B cell (primary cell): ENCODE measurements at regions not wholly inside any gene's neighbourhood (a gene's known extent, or its start where the extent isn't known, plus 50 kb on each side); places are given as distances from the start of the nearest gene placed in this dataset.
"Not testable (repeated sequence)": the region's sequence is repeated elsewhere in the genome, so short reads cannot be mapped to it uniquely, and the experiment has no call there.

ENCODE experiments used
- ATAC-seq: fragments of 200-7000 bp; cut with Tn5 transposase; one replicate; pipeline ENCODE4 v1.10.0; 2021; ENCODE audit warnings: low read depth, mild to moderate bottlenecking, moderate number of reproducible peaks, moderate library complexity
- CTCF ChIA-PET: fragments of 350-600 bp; sonication (Branson Sonifier 250); formaldehyde crosslinking; loops from one replicate; lab custom pipeline; 2021; ENCODE audit warnings: antibody characterized with exemption, inconsistent platforms; lab: Charles Lee
- POLR2A ChIA-PET: fragments of 350-600 bp; sonication (Branson Sonifier 250); formaldehyde crosslinking; loops from one replicate; lab custom pipeline; 2021; ENCODE audit warnings: antibody characterized with exemption; lab: Charles Lee
- DNase-seq: peaks from one replicate; pipeline ENCODE4 v3.0.0; 2013
- H2AFZ ChIP-seq: 2 replicates; pipeline ENCODE4 v1.6.1; 2012; ENCODE audit warnings: mild to moderate bottlenecking, low read depth, low read length; ENCODE audit not compliant: insufficient read depth, poor library complexity, severe bottlenecking
- H3K27ac ChIP-seq, 2 donors: 1 replicate in 1 of 2; 2 replicates in 1 of 2; pipeline ENCODE4 v1.5.1; 2012 to 2013; ENCODE audit warnings: low read length in 2 of 2, mild to moderate bottlenecking in 2 of 2, moderate library complexity in 1 of 2
- H3K27me3 ChIP-seq, 4 experiments: fragments of 200-600 bp in 1 of 4; sonication (generic) in 1 of 4; replicated peaks in 1 of 4; 1 replicate in 2 of 4; 2 replicates in 2 of 4; pipeline versions ENCODE4 v1.6.1 to v1.7.0; 2013 to 2016; ENCODE audit warnings: low read length in 3 of 4, mild to moderate bottlenecking in 2 of 4, mixed read lengths in 1 of 4, moderate library complexity in 1 of 4; ENCODE audit not compliant: insufficient read depth in 4 of 4, control insufficient read depth in 3 of 4; ENCODE audit errors: control extremely low read depth in 1 of 4
- H3K36me3 ChIP-seq, 2 experiments: replicated peaks in 1 of 2; 1 replicate in 1 of 2; 2 replicates in 1 of 2; pipeline versions ENCODE4 v1.6.1 to v1.7.1; 2013; ENCODE audit warnings: low read length in 1 of 2; ENCODE audit not compliant: insufficient read depth in 2 of 2, control insufficient read depth in 1 of 2; ENCODE audit errors: control extremely low read depth in 1 of 2, extremely low read depth in 1 of 2
- H3K4me1 ChIP-seq, 2 donors: fragments of 200-600 bp in 1 of 2; sonication (generic) in 1 of 2; 1 replicate in 1 of 2; 2 replicates in 1 of 2; pipeline versions ENCODE4 v1.5.1 to v1.6.1; 2013 to 2017; ENCODE audit warnings: low read length in 2 of 2; ENCODE audit not compliant: control insufficient read depth in 2 of 2, insufficient read depth in 2 of 2
- H3K4me2 ChIP-seq: replicated peaks from 2 replicates; pipeline ENCODE3; 2012; ENCODE audit warnings: mild to moderate bottlenecking, low read depth, low read length; ENCODE audit not compliant: poor library complexity, severe bottlenecking
- H3K4me3 ChIP-seq, 5 experiments: fragments of 200-600 bp in 1 of 5; sonication (generic) in 1 of 5; 1 replicate in 3 of 5; 2 replicates in 2 of 5; pipeline versions ENCODE4 v1.5.1 to v1.7.0; 2011 to 2016; ENCODE audit warnings: low read length in 4 of 5, mild to moderate bottlenecking in 4 of 5, low read depth in 2 of 5, control low read depth in 1 of 5, moderate library complexity in 1 of 5; ENCODE audit not compliant: insufficient read depth in 1 of 5; ENCODE audit errors: control extremely low read depth in 1 of 5, extremely low read depth in 1 of 5
- H3K79me2 ChIP-seq: fragments of 200-600 bp; sonication (generic); one replicate; pipeline ENCODE4 v1.6.0; 2016; ENCODE audit warnings: low read length; ENCODE audit not compliant: control insufficient read depth, insufficient read depth
- H3K9ac ChIP-seq: fragments of 200-600 bp; sonication (generic); 2 replicates; pipeline ENCODE4 v1.6.1; 2017; ENCODE audit warnings: mild to moderate bottlenecking, low read length, moderate library complexity
- H3K9me3 ChIP-seq, 3 donors: one replicate each; pipeline versions ENCODE4 v1.6.1 to v1.7.1; 2013; ENCODE audit warnings: low read length in 2 of 3; ENCODE audit not compliant: control insufficient read depth in 2 of 3, insufficient read depth in 1 of 3; ENCODE audit errors: control extremely low read depth in 1 of 3
- H4K20me1 ChIP-seq: 2 replicates; pipeline ENCODE4 v1.6.0; 2012; ENCODE audit warnings: mild to moderate bottlenecking, low read length; ENCODE audit not compliant: insufficient read depth, control insufficient read depth, poor library complexity, severe bottlenecking
- H3K27ac Mint-ChIP-seq: one replicate; pipeline ENCODE4 v1.8.0; 2021; ENCODE audit warnings: mixed read lengths
- H3K27me3 Mint-ChIP-seq: one replicate; pipeline ENCODE4 v1.8.0; 2021; ENCODE audit warnings: mixed read lengths
- H3K4me1 Mint-ChIP-seq: one replicate; pipeline ENCODE4 v1.8.0; 2021; ENCODE audit warnings: mixed read lengths
- H3K4me3 Mint-ChIP-seq: one replicate; pipeline ENCODE4 v1.8.0; 2021; ENCODE audit warnings: mixed read lengths
- H3K9me3 Mint-ChIP-seq: one replicate; pipeline ENCODE4 v1.8.0; 2022; ENCODE audit warnings: mixed read lengths; ENCODE audit not compliant: insufficient read depth
- EZH2 ChIP-seq: IDR thresholded peaks from 2 replicates; pipeline ENCODE4 v1.6.1; 2012; ENCODE audit warnings: borderline replicate concordance, low read depth, mild to moderate bottlenecking, moderate library complexity, low read length; ENCODE audit not compliant: insufficient read depth, poor library complexity, severe bottlenecking
- WGBS: methylation state at CpG from one replicate; pipeline ENCODE4 v1.1.5; 2013; ENCODE audit warnings: missing lambda C conversion rate; ENCODE audit not compliant: insufficient coverage; 5-methylcytosine and 5-hydroxymethylcytosine counted together
- intact Hi-C: fragments of 100-400 bp; cut with micrococcal nuclease; formaldehyde crosslinking; loops from one replicate; pipeline ENCODE4 v1.10.0; 2022
- TF ChIP-seq, protein P1 (sequence below): fragments of 200-600 bp; IDR thresholded peaks from one replicate; pipeline ENCODE4 v1.8.0; 2022; ENCODE audit warnings: antibody characterized with exemption, mild to moderate bottlenecking

DNA sequence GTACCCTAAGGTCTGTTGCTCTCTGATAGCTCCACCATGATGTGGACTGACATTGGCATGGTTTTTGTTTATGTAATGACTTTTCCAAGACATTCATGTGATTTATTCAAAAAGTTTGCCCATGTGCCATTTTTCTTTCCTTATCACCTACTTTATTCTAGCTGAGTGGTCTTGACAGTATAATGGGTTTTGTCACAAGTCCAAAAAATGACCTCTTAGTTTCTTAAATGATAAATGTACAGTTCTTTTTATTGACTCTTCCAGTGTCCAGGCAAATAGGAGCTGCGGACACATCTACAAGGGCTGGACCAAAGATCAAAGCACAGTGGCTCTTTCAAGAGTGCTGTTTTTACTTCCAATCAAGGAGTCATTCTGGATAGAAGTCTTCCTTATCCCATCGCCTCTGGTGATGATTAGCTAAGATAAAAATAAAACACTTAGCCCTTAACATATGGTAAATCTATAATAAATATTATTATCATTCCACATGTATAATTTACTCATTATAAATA is 141.4 kb downstream of the MMUT start:
- Mint-ChIP-seq H3K9me3 (peaks cover 6% of the 10 kb centered on the region), H3K27me3 (no peaks in the 10 kb centered on the region), H3K27ac (no peak overlapping the region), H3K4me1 (no peaks in the 10 kb centered on the region), H3K4me3 (no peak overlapping the region)
- Histone ChIP-seq H3K27ac (no peak overlapping the region), H2AFZ (no peak overlapping the region), H3K9ac (no peak overlapping the region), H3K4me1 (no peaks in the 10 kb centered on the region), H3K79me2 (no peaks in the 10 kb centered on the region), H3K27me3 (no peaks in the 10 kb centered on the region), H3K4me3 (no peak overlapping the region), H4K20me1 (no peaks in the 10 kb centered on the region), H3K4me2 (no peak overlapping the region), H3K9me3 (peaks cover 0 to 3% (median 0%) of the 10 kb centered on the region in 3 donors), H3K36me3 (no peaks in the 10 kb centered on the region)
- intact Hi-C loops = no loop called here
- ChIA-PET POLR2A (no interaction called here), CTCF (no interaction called here)
- TF ChIP-seq EZH2 = no peak
- TF ChIP-seq, protein P1, sequence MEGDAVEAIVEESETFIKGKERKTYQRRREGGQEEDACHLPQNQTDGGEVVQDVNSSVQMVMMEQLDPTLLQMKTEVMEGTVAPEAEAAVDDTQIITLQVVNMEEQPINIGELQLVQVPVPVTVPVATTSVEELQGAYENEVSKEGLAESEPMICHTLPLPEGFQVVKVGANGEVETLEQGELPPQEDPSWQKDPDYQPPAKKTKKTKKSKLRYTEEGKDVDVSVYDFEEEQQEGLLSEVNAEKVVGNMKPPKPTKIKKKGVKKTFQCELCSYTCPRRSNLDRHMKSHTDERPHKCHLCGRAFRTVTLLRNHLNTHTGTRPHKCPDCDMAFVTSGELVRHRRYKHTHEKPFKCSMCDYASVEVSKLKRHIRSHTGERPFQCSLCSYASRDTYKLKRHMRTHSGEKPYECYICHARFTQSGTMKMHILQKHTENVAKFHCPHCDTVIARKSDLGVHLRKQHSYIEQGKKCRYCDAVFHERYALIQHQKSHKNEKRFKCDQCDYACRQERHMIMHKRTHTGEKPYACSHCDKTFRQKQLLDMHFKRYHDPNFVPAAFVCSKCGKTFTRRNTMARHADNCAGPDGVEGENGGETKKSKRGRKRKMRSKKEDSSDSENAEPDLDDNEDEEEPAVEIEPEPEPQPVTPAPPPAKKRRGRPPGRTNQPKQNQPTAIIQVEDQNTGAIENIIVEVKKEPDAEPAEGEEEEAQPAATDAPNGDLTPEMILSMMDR = no peak
- no peak for DNase-seq
- WGBS = no CpG with 5 or more reads among the region's 2 CpGs
- no peak for ATAC-seq

DNA sequence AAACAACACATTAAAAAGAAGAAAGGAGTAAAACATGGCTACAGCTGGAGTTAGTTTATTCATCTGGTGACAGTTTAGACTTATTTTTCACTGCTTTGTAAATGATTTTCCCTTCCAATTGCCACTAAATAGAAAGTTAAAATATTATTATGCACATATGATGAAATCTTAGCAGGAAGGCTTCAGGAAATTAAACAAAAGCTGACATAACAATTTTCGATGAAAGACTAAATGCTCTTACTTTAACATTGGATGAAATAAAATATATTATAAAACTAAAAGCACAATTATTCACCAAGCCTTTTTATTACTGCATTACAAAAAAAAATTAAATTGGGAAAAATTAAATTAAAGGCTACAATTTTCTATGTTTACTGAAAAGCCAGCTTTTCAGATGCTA is 158.0 kb downstream of the MMUT start:
- H3K4me1 ChIP-seq = no peaks in the 10 kb centered on the region
- TF ChIP-seq EZH2 = no peak
- TF ChIP-seq, protein P1 = no peak
- Mint-ChIP-seq H3K27me3 (no peaks in the 10 kb centered on the region), H3K9me3 (peaks cover 8% of the 10 kb centered on the region), H3K27ac (no peak overlapping the region), H3K4me3 (no peak overlapping the region), H3K4me1 (no peaks in the 10 kb centered on the region)
- WGBS = no CpG with 5 or more reads among the region's 1 CpG
- no peak overlapping the region for H3K9ac ChIP-seq
- H3K9me3 ChIP-seq = peaks cover 0 to 6% (median 0%) of the 10 kb centered on the region in 3 donors
- H3K4me3 ChIP-seq = no peak overlapping the region
- H2AFZ ChIP-seq = no peak overlapping the region
- H3K27me3 ChIP-seq = no peaks in the 10 kb centered on the region
- no peak overlapping the region for H3K27ac ChIP-seq
- ChIA-PET CTCF (no interaction called here), POLR2A (no interaction called here)
- H3K4me2 ChIP-seq = no peak overlapping the region
- H4K20me1 ChIP-seq = no peaks in the 10 kb centered on the region
- no peaks in the 10 kb centered on the region for H3K79me2 ChIP-seq
- no peaks in the 10 kb centered on the region for H3K36me3 ChIP-seq
- intact Hi-C loops = no loop called here
- DNase-seq (no peak), ATAC-seq (no peak)

DNA sequence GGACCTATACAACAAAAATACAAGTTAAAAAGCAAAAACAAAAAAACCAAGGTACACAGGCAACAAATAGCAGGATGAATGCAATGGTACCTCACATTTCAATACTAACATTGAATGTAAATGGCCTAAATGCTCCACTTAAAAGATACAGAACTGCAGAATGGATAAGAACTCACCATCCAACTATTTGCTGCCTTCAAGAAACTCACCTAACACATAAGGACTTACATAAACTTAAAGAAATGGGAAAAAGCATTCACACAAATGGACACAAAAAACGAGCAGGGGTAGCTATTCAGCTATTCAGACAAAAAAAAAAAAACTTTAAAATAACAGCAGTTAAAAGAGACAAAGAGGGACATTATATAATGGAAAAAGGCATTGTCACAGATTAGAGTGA is 158.7 kb downstream of the MMUT start:
- ATAC-seq, H3K27me3 ChIP-seq, H3K4me3 Mint-ChIP-seq, H3K9me3 ChIP-seq, H2AFZ ChIP-seq, POLR2A ChIA-PET, H3K27ac Mint-ChIP-seq, H3K27ac ChIP-seq, intact Hi-C loops, CTCF ChIA-PET, H3K9ac ChIP-seq, H3K79me2 ChIP-seq, H3K4me1 Mint-ChIP-seq, H4K20me1 ChIP-seq, H3K4me3 ChIP-seq, H3K4me1 ChIP-seq, H3K9me3 Mint-ChIP-seq, DNase-seq, H3K4me2 ChIP-seq, H3K36me3 ChIP-seq, H3K27me3 Mint-ChIP-seq: not testable (repeated sequence)
- WGBS = no CpG with 5 or more reads among the region's 1 CpG
